ENCODE measurements at regions not wholly inside any gene's neighbourhood (a gene's known extent, or its start where the extent isn't known, plus 50 kb on each side); places are given as distances from the start of the nearest gene placed in this dataset.

DNA sequence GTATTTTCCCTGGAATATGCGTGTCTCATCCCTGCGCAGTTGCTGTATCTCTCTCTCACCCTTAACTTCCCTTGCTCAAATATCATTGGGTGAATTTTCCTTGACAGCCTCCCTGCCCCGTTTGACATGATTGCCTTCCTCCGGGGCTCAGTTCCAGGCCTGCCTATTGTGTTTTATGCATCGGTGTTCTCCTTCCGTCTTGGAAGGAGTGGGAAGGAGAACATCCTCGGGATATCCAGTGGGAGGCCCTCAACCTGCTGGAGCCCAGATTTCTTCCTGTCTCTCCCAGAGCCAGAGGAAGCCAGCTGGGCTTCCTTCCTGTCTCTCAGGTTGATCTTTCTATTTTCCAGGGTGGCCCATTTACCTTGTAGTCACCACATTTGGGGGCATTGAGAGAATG is 434.7 kb upstream of the HS6ST1 start:
- TF ChIP-seq EZH2 (conservative IDR thresholded peaks at IDR 0.05; ENCODE audit: low read depth, low read length) (no peak), SRSF1 (optimal IDR thresholded peaks at IDR 0.05; ENCODE audit: low read depth, low read length) (no peak), ZNF644 (CRISPR knock-in tag; IDR thresholded peaks at IDR 0.05; ENCODE audit: low read depth) (no peak), ZSCAN25 (CRISPR knock-in tag; IDR thresholded peaks at IDR 0.05) (no peak), HNRNPH1 (optimal IDR thresholded peaks at IDR 0.05; ENCODE audit: low read depth, low read length) (no peak), ZSCAN20 (CRISPR knock-in tag; IDR thresholded peaks at IDR 0.05; ENCODE audit: borderline replicate concordance) (no peak), FOXM1 (CRISPR knock-in tag; IDR thresholded peaks at IDR 0.05) (no peak), FOSL2 (CRISPR knock-in tag; IDR thresholded peaks at IDR 0.05) (no peak), TCF12 (IDR thresholded peaks at IDR 0.05) (no peak), TCF12 (CRISPR knock-in tag; IDR thresholded peaks at IDR 0.05) (no peak), SUZ12 (IDR thresholded peaks at IDR 0.05; ENCODE audit: low read depth, low read length) (no peak), ZNF431 (CRISPR knock-in tag; IDR thresholded peaks at IDR 0.05; ENCODE audit: borderline replicate concordance, low read depth) (no peak)
- TF ChIP-seq, protein P1, sequence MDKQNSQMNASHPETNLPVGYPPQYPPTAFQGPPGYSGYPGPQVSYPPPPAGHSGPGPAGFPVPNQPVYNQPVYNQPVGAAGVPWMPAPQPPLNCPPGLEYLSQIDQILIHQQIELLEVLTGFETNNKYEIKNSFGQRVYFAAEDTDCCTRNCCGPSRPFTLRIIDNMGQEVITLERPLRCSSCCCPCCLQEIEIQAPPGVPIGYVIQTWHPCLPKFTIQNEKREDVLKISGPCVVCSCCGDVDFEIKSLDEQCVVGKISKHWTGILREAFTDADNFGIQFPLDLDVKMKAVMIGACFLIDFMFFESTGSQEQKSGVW (CRISPR knock-in tag; IDR thresholded peaks at IDR 0.05; ENCODE audit: borderline replicate concordance) = no peak
- TF ChIP-seq, protein P2, sequence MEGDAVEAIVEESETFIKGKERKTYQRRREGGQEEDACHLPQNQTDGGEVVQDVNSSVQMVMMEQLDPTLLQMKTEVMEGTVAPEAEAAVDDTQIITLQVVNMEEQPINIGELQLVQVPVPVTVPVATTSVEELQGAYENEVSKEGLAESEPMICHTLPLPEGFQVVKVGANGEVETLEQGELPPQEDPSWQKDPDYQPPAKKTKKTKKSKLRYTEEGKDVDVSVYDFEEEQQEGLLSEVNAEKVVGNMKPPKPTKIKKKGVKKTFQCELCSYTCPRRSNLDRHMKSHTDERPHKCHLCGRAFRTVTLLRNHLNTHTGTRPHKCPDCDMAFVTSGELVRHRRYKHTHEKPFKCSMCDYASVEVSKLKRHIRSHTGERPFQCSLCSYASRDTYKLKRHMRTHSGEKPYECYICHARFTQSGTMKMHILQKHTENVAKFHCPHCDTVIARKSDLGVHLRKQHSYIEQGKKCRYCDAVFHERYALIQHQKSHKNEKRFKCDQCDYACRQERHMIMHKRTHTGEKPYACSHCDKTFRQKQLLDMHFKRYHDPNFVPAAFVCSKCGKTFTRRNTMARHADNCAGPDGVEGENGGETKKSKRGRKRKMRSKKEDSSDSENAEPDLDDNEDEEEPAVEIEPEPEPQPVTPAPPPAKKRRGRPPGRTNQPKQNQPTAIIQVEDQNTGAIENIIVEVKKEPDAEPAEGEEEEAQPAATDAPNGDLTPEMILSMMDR (CRISPR knock-in tag; IDR thresholded peaks at IDR 0.05) = no peak
- TF ChIP-seq, protein P3, sequence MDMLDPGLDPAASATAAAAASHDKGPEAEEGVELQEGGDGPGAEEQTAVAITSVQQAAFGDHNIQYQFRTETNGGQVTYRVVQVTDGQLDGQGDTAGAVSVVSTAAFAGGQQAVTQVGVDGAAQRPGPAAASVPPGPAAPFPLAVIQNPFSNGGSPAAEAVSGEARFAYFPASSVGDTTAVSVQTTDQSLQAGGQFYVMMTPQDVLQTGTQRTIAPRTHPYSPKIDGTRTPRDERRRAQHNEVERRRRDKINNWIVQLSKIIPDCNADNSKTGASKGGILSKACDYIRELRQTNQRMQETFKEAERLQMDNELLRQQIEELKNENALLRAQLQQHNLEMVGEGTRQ (IDR thresholded peaks at IDR 0.05; ENCODE audit: low read depth, low read length) = no peak
- TF ChIP-seq, protein P3 (CRISPR knock-in tag; IDR thresholded peaks at IDR 0.05; ENCODE audit: borderline replicate concordance) = no peak
